Stimulated activated CD4-positive, alpha-beta T cell treated with anti-CD3 and anti-CD28 coated beads, Interleukin-4, amount 100 ng/mL, for 48 hours (primary cell): ENCODE measurements at regions not wholly inside any gene's neighbourhood (a gene's known extent, or its start where the extent isn't known, plus 50 kb on each side); places are given as distances from the start of the nearest gene placed in this dataset.

Experiments
- DNase-seq, 2 donors: peaks; one replicate each; pipeline ENCODE4 v3.0.0-alpha.2; 2020; ENCODE audit warnings: low read depth in 2 of 2

DNA sequence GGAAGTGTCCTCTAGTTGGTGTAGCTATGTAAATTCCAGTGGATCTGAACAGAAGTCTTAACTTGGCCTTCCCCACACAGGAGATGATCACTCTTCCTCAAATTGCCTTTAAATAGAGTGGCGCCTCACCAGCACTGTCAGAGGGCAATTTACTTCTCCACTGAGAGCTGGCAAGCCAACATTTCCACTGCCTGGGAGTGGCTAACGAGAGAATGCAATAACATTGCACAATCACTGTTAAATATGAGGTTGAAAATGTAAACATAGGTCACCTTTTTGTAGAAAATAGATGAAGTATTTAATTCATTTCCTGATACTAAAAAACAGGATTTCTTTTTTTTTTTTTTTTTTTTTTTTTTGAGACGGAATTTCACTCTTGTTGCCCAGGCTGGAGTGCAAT lies 55.4 kb upstream of the UBL3 start:
- no peak for DNase-seq

- DNase-seq = no peak
Observed at GRCh38 chr13:29903996-29904395, 53.6 kb upstream of the UBL3 start.

GRCh38 chr13:29903543-29903942 lies 53.1 kb upstream of the UBL3 start:
- no peak for DNase-seq

- DNase-seq = no peak
Observed at GRCh38 chr13:29902632-29903305, 52.4 kb upstream of the UBL3 start.

DNA sequence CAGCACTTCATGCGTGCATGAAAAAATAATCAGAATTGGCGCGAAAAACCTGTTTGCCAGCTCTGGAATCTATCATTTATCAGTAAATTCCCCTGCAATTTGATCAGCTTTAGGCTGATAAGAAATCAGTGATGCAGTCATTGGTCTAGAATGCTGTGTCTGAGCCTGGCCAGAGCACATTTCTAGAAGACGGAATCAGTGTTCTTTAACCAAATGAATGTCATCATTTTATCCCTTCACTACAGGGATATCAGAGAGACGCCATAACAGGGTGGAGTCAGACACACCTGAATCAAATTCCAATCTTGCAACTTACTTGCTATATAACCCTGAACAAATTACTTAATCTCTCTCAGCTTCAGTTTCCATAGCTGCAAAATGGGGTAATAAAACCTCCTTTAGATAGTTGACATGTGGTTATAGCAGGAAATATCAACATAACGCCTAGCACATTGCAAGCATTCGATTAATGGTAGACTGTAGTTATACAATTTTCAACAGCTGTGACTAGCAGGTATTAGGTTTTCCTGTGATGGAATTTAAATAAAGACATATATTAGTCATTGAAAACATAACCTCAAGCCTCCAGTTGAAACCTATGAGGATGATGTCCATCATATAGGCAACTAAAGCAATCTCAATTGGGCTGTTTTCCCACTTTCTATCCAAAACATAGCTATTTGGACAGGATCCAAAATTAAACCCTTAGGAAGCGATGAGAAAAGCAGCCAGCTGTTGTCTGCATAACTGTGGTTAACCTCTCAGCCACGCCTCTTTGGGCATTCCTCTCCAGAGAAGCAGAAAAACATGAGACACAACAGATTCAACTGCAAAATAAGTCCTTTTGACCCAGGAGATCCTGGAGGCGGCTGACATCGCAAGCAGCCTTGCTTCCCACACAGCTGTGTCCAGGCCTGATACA lies 51.6 kb upstream of the UBL3 start:
- DNase-seq = no peak
